ENCODE measurements at regions not wholly inside any gene's neighbourhood (a gene's known extent, or its start where the extent isn't known, plus 50 kb on each side); places are given as distances from the start of the nearest gene placed in this dataset.

- TF ChIP-seq POLR2AphosphoS5 (IDR thresholded peaks at IDR 0.05; ENCODE audit: low read depth, low read length) = no peak
These were observed 856.4 kb upstream of the CDH6 start (continued) for GRCh38 chr5:30337084-30337573.

GRCh38 chr5:30331534-30331933 is 862.0 kb upstream of the CDH6 start:
- Histone ChIP-seq H4K20me1 (replicated peaks in 1 of 2; ENCODE audit: control insufficient read depth in 1 of 2, insufficient read depth in 2 of 2, low read length in 2 of 2) (no peaks in the 10 kb centered on the region), H3K79me1 (ENCODE audit: low read depth, low read length) (no peaks in the 10 kb centered on the region), H3K4ac (replicated peaks; ENCODE audit: insufficient read length, low read depth, low read length) (no peak overlapping the region), H2BK120ac (replicated peaks; ENCODE audit: low read depth, low read length) (no peak overlapping the region), H2BK5ac (ENCODE audit: low read depth, low read length) (no peak overlapping the region), H2BK15ac (ENCODE audit: low read length) (no peak overlapping the region), H4K8ac (ENCODE audit: extremely low read depth, insufficient read depth, low read length) (no peak overlapping the region), H3K4me3 (ENCODE audit: extremely low read depth in 1 of 4, insufficient read depth in 2 of 4, low read depth in 3 of 4, low read length in 4 of 4) (no peak overlapping the region), H2BK20ac (ENCODE audit: low read length) (no peak overlapping the region), H3K4me2 (ENCODE audit: insufficient read depth in 1 of 2, low read depth in 2 of 2, low read length in 2 of 2) (no peak overlapping the region), H2BK12ac (ENCODE audit: low read depth, low read length) (no peak overlapping the region), H3K56ac (replicated peaks; ENCODE audit: insufficient read length, low read depth, low read length) (no peak overlapping the region), H3K36me3 (ENCODE audit: control insufficient read depth in 2 of 4, insufficient read depth in 4 of 4, low read length in 3 of 4) (no peaks in the 10 kb centered on the region), H2AK5ac (ENCODE audit: low read depth, low read length) (no peak overlapping the region), H3K18ac (ENCODE audit: extremely low read depth, low read length) (no peak overlapping the region), H3K9me3 (ENCODE audit: insufficient read depth in 2 of 2, low read depth in 1 of 2, low read length in 1 of 2) (no peaks in the 10 kb centered on the region), H3K4me1 (replicated peaks in 1 of 4; ENCODE audit: control insufficient read depth in 3 of 4, insufficient read depth in 4 of 4, low read length in 3 of 4) (no peaks in the 10 kb centered on the region), H3K23ac (ENCODE audit: insufficient read length) (no peak overlapping the region), H3K79me2 (ENCODE audit: control insufficient read depth in 1 of 2, insufficient read depth in 2 of 2, low read length in 2 of 2) (no peaks in the 10 kb centered on the region), H3K27ac (ENCODE audit: low read depth, low read length) (no peak overlapping the region), H3K23me2 (ENCODE audit: low read depth, low read length) (no peaks in the 10 kb centered on the region), H3K27me3 (replicated peaks in 1 of 4; ENCODE audit: control insufficient read depth in 3 of 4, extremely low read depth in 1 of 4, insufficient read depth in 3 of 4, low read length in 3 of 4) (no peaks in the 10 kb centered on the region), H3K14ac (ENCODE audit: insufficient read length) (no peak overlapping the region), H2AFZ (ENCODE audit: low read length) (no peak overlapping the region), H4K91ac (replicated peaks; ENCODE audit: insufficient read length, low read length) (no peak overlapping the region), H3K9ac (replicated peaks in 1 of 4; ENCODE audit: extremely low read depth in 1 of 4, low read depth in 3 of 4, low read length in 3 of 4) (no peak overlapping the region), H4K5ac (ENCODE audit: insufficient read length, low read depth, low read length) (no peak overlapping the region)
- DNase-seq (ENCODE audit: low read depth in 1 of 2, low spot score in 2 of 2) (no peak), FAIRE-seq (no peak)
- CTCF ChIA-PET (ENCODE audit: partially characterized antibody) = no interaction called here
- POLR2A ChIA-PET (ENCODE audit: partially characterized antibody) = no interaction called here
- WGBS, 2 experiments (ENCODE audit: extremely low coverage in 1 of 2, insufficient coverage in 1 of 2, insufficient read length in 1 of 2, insufficient replicate concordance in 2 of 2, low coverage in 1 of 2, low lambda C conversion rate in 2 of 2, missing lambda C conversion rate in 1 of 2) = 81% methylated on average over 2 of the region's 2 CpGs; no CpG with 5 or more reads in 1 of the 2 experiments
- no peak for TF ChIP-seq E2F6 (IDR thresholded peaks at IDR 0.05)

All from H1 (cell line).